ENCODE measurements at regions not wholly inside any gene's neighbourhood (a gene's known extent, or its start where the extent isn't known, plus 50 kb on each side); places are given as distances from the start of the nearest gene placed in this dataset.

DNA sequence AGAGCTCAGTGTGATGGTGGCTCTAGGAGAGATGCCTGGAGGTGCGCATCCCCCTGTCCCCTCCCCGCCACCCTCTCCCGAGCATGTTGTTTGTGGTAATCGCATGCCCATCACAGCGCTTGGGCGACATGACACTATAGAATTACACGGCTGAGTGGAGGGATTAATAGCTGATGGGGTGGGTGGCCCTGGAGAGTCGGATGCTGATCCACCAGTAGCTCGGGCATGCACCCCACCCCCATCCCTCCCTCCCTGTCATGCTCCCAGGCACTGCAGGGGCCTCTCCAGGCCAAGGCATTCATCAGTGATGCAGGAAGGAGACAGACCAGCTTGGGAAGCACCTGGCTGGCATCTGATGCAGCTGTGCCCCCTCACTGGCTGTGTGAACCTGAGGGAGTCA is 159.0 kb upstream of the IGSF21 start:
- TF ChIP-seq, protein P1, sequence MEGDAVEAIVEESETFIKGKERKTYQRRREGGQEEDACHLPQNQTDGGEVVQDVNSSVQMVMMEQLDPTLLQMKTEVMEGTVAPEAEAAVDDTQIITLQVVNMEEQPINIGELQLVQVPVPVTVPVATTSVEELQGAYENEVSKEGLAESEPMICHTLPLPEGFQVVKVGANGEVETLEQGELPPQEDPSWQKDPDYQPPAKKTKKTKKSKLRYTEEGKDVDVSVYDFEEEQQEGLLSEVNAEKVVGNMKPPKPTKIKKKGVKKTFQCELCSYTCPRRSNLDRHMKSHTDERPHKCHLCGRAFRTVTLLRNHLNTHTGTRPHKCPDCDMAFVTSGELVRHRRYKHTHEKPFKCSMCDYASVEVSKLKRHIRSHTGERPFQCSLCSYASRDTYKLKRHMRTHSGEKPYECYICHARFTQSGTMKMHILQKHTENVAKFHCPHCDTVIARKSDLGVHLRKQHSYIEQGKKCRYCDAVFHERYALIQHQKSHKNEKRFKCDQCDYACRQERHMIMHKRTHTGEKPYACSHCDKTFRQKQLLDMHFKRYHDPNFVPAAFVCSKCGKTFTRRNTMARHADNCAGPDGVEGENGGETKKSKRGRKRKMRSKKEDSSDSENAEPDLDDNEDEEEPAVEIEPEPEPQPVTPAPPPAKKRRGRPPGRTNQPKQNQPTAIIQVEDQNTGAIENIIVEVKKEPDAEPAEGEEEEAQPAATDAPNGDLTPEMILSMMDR (IDR thresholded peaks at IDR 0.05; ENCODE audit: low read depth, low read length): no peak
- no peak for TF ChIP-seq MAX (IDR thresholded peaks at IDR 0.05; ENCODE audit: low read depth, low read length)
- TF ChIP-seq POLR2A (IDR thresholded peaks at IDR 0.05; ENCODE audit: extremely low read depth, insufficient read length): no peak
- TF ChIP-seq MYC (IDR thresholded peaks at IDR 0.05; ENCODE audit: low read depth, low read length): no peak
